Amniotic stem cell (primary cell): ENCODE measurements at regions not wholly inside any gene's neighbourhood (a gene's known extent, or its start where the extent isn't known, plus 50 kb on each side); places are given as distances from the start of the nearest gene placed in this dataset.
"Not testable (repeated sequence)": the region's sequence is repeated elsewhere in the genome, so short reads cannot be mapped to it uniquely, and the experiment has no call there.

Experiments used
- DNase-seq: peaks from one replicate; lab custom pipeline; 2025; lab: John Stamatoyannopoulos, UW

GRCh38 chr2:175253871-175254270 lies 72.4 kb upstream of the ATP5MC3 start:
- no peak for DNase-seq

DNA sequence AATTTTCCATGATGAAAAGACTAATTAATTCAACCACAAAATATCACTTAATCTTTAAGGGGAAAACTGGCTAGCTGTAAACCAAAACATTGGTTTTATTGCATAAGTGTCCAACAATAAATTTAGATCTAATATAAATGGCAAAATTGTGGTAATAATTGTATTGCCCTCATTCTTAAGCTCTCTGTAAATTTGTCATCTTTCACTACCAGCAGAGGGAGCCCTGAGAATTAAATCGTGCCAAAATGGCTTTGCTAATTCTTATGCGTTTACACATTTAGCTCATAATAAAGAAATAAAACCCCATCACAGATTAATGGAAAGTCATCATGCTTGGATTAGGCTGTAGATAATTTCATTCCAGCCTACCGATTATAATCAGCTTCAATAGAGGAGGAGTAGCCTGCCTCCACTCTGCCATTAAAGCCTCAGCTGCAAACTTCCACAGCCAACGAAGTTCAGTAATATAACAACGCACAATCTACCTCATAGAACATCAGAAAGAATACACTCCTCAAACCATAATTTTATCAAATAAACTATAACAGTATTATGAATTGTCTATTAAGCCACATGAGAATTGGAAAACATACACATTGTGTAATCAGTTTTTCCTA lies 70.0 kb upstream of the ATP5MC3 start:
- peak; percentile 3 for DNase-seq

GRCh38 chr2:175247159-175247558 lies 65.6 kb upstream of the ATP5MC3 start:
- no peak for DNase-seq

DNA sequence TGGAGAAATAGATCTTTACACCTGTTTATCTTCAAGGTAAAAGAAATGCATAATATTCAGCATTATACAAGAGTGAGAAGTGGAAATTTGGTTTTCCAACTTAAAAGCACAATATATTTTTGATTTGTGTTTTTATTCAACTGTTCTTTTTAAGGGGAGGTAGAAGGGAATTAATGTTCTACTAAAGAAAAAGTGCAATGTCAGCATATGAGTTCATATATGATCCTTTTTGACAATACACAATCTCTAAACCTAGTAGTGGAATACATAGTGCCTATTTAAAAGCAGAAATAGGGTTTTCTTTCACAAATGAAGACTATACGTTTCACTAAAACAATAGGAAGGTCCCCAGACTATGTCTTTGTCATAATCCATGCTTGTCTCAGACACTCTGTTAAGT lies 63.2 kb upstream of the ATP5MC3 start:
- no peak for DNase-seq

- no peak for DNase-seq
These were observed 60.2 kb upstream of the ATP5MC3 start for GRCh38 chr2:175241691-175242090.

GRCh38 chr2:175240033-175240432 lies 58.5 kb upstream of the ATP5MC3 start:
- not testable (repeated sequence) for DNase-seq

DNA sequence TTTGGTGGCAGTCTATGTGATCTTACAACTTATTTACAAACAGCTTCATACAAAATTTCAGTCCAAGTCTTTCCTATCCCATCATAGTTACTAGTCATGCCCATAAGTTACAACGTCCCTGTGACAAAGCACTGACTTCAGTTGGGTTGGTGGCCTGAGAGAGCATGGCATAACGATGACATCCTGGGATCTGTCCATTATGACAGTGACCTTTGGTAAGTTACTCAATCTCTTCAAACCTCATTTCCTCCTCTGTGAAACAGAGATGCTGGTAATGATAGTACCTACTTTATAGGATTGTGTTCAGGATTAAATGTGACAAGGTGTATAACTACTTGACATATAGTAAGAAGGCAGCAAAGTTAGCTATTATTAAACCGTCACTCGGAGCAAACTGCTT lies 55.4 kb upstream of the ATP5MC3 start:
- no peak for DNase-seq

GRCh38 chr2:175234650-175235049 lies 53.1 kb upstream of the ATP5MC3 start:
- DNase-seq = no peak

GRCh38 chr2:175234153-175234552 lies 52.6 kb upstream of the ATP5MC3 start:
- DNase-seq = no peak

DNA sequence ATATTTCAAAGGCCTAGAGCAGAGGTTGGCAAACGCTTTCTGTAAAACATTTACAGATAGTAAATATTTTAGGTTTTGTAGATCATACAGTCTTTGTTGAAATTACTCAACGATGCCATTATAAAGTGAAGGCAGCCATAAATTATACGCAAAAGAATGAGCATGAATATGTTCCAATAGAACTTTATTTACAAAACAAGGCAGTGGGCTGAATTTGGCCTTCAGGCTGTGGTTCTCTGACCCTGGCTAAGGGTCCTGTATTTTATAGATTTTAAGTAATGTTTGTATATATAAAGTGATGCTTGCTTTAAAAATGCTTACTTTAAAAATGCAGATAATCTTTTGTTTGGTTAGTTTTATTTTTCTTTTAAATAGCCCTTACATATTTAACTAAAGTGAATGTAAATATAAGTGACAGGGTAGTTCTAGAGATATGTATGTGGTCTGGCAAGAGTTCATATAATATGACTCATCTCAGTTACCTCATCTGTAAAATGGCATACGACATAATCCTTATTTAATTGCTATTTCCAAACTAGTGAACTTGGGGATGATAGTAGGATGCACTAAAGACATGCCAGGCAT lies 51.7 kb upstream of the ATP5MC3 start:
- no peak for DNase-seq
